CD4-positive, alpha-beta T cell treated with Interleukin-4 for 4 hours (primary cell): ENCODE measurements at regions not wholly inside any gene's neighbourhood (a gene's known extent, or its start where the extent isn't known, plus 50 kb on each side); places are given as distances from the start of the nearest gene placed in this dataset.

Source experiments
- DNase-seq: peaks from one replicate; pipeline ENCODE4 v3.0.0-alpha.2; 2020

GRCh38 chr2:239700686-239701345 lies 300.0 kb upstream of the HDAC4 start:
- DNase-seq, result no peak

DNA sequence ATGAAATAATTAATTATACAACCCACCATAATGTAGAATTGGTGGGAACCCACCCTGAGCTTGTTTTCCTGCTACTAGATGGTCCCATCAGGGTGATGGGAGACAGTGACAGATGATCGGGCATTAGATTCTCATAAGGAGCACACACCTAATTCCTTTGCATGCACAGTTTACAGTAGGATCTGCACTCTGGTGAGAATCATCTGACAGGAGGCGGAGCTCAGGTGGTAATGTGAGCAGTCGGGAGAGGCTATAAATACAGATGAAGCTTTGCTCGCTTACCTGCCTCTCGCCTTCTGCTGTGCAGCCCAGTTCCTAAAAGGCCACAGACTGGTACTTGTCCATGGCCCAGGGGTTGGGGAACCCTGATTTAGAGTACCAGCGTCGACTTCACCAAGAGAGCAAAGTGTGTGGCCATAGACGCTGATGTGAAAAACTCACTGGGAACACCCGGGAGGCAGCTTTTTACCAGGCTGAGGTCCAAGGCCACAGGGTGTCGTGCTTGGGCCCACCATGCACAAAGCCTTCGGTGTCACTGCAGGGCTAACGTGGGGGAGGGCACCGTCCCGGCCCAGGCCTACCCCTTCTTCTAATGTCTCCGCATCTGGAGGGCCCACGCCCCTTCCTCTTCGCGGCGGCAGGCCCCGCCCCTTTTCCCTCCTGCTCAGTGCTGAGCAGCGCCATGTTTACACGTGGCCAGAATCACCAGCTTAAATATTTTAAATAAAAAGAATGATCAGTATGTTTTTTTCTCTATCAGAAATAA lies 296.8 kb upstream of the HDAC4 start:
- no peak for DNase-seq

DNA sequence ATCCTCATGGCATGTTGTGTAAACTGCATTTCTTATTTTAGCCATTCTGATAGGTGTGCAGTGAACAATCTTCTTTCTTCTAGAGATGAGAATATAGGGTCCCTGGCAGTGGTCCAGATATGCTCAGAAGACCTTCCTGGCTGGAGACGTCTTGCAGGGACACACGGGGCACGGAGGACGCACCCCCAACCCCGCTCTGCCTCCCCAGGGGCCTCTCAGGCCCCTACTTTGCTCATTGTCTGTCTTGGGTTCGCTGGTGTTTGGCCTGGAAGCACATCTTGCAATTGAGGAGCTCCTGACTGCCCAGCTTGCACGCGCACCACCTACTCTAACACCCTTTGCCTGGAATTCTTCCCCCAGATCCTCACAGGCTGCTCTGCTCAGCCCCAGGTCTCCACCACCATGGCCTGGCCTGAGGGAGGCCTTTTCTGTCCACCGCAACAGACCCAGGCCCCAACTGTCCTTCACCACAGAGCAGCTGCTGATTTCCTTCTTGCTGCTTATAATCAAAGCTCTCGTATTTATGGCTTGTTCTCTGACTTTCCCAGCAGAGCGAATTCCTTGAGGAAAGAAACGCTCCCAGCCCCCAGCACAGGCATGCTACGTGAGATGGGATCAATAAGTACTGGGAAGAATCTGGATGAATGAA lies 295.9 kb upstream of the HDAC4 start:
- DNase-seq, result no peak

DNA sequence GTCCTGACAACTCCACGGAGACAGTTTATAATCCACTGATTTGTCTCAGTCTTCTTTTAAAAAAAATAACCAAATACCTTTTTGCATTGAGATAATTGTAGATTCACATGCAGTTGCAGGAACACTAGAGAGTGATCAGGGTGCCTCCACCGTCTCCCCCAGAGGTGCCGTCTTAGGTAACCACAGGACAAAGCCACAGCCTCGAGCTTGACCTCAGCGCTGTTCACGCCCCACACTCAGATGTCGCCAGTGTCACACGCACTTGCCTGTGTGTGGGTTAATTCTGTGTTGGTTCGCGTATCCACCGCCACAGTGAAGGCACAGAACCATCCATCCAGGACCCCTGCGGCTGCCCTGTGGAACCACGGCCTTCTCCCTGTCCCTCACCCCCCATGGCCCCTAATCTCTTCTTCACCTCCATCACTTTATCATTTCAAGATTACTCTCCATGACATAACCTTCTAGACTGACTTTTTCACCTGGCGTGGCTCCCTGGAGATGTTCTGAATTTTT lies 295.0 kb upstream of the HDAC4 start:
- DNase-seq, result no peak

GRCh38 chr2:239695106-239695727 lies 294.4 kb upstream of the HDAC4 start:
- DNase-seq, result no peak

GRCh38 chr2:239694487-239694886 lies 293.7 kb upstream of the HDAC4 start:
- DNase-seq, result no peak

- no peak for DNase-seq
These were observed 293.1 kb upstream of the HDAC4 start for GRCh38 chr2:239693761-239694415.

- no peak for DNase-seq
These were observed 292.5 kb upstream of the HDAC4 start for GRCh38 chr2:239693330-239693729.

GRCh38 chr2:239692919-239693318 lies 292.1 kb upstream of the HDAC4 start:
- DNase-seq, result no peak

GRCh38 chr2:239692362-239692851 lies 291.6 kb upstream of the HDAC4 start:
- no peak for DNase-seq

DNA sequence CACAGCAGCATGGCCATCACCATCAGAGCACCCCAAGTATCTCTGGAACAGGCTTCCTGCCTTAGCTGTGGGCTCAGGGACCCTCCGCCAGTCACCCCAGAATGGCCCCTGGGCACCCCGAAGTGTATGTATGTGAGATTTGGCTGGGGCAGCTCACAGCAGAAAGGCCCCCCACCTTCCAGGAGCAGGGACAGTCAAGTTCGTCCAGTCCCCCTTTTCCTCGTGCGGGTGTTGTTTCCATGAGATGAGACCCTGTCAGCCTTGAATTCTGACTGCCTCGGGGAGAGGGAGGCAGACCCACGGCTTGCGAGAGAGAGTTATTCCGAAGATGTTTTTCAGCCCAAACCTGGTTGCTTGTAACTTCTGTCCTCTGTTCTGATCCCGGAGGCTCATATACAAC lies 290.9 kb upstream of the HDAC4 start:
- no peak for DNase-seq

- no peak for DNase-seq
These were observed 290.1 kb upstream of the HDAC4 start for GRCh38 chr2:239690651-239691631.

- no peak for DNase-seq
These were observed 289.2 kb upstream of the HDAC4 start for GRCh38 chr2:239689985-239690384.

DNA sequence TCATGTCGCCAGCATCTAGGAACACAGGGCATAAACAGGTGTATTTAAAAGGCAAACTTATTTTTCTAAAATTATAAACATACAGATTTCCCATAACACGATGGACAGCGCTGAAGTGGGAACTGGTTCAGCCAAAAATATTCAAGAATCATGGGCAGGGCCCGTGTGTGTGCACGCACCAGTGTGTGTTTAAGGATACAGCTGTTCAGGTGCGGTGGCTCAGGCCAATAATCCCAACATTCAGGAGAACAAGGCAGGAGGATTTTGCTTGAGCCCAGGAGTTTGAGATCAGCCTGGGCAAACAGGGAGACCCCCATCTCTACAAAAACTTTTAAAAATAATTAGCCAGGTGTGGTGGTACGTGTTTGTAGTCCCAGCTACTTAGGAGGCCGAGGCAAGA lies 288.6 kb upstream of the HDAC4 start:
- DNase-seq, result no peak

- DNase-seq, result no peak
These were observed 288.0 kb upstream of the HDAC4 start for GRCh38 chr2:239688840-239689239.

DNA sequence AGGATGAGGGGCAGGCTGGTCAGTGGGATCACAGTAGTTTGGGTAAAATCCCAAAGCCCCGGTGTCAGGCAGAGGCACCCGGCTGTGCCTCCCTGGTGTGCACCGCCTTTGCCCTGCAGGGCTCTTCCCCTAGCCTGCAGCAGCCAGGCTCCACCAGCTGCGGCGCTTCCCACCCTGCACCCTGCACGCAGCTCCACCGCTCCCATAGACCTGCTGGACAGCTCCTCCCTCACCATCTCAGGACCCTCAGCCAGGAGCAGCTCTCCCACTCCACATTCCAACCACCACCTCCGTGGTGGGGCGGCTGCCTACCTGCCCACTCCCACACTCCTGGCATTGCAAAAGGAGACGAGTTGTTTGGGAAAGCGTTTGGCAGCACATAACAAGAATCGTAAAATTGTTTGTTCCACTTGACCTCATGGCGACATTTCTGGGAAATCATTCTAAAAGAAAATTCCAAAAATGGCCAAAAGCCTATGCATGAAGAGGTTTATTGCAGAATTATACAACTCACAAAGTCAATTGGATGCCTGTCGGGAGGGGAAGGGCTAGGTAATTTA lies 287.4 kb upstream of the HDAC4 start:
- no peak for DNase-seq

GRCh38 chr2:239687441-239687840 lies 286.6 kb upstream of the HDAC4 start:
- DNase-seq, result no peak

DNA sequence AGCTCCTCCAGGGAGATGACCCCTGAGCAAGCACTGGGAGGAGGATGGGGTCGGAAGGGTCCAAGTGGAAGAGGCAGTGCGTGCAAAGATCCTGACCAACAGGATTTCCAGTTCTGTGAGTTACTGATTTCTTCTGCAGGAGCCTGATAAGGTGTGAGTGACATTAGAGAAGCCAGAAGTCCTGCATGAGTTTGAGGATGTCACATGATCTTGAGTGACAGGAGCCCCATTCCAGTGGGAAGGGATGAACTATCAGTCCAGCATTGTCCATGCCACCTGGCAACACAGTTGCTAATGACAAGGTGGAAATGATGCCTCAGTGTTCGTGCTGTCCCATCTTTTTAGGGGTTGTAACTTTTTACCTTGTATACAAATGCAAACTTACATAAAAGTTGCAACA lies 285.1 kb upstream of the HDAC4 start:
- DNase-seq, result no peak

DNA sequence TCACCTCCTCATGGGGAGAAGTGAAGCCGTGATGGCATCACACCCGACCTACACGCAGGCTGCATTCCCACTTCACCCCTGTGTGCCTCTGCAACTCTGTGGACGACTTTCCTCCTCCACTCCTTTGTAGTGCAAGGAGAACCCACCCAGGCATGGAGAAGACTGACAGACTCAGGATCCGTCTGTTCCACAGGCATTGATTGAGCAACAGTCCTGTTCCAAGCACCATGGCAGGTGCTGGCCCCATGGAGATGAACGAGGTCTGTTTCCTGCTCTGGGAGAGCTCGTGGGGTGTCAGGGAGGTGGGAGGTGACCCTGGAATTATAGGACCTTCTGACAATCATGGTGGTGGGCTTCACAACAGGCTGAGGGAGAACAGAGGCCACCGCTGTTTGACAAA lies 284.7 kb upstream of the HDAC4 start:
- DNase-seq, result no peak

DNA sequence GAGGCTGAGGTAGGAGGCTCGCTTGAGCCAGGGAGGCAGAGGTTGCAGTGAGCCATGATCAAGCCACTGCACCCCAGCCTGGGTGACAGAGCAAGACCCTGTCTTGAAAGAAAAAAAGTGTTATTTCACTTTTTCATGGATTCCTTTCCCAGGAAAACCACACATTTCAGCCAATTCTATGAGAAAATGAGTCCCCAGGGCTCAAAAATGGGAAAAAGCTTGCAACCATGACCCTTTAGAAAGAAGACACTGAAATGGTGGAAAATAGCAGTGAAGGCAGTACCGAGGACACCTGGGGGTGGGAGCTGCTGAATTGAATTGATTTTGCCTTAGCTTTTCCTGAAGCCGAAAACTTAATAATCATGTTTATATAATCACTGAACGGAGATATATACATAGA lies 284.2 kb upstream of the HDAC4 start:
- no peak for DNase-seq

DNA sequence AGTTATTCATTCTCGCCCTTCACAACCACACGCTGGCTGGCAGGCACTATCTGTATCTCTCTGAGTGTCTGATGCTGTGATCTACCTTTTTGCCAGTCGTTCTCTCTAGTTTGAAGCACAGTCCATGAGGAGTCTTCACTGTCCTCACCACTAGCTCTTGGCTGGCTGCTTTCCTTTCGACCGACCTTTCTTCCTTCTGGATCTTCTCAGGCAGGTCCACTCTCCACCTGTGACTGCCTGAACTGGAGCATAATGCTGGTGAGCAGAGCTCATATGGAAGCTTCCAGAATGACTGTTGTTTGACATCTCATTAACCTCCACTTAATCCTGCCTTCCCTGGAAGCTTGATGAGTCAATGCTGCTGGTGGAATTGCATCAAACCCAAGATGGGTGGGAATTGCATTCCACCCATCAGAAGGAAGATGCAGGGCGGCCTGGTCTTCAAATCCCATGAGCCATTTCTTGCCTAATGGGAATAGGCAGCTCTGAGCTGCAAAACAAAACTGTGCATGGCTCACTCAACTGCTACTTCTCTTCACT lies 283.5 kb upstream of the HDAC4 start:
- no peak for DNase-seq
